Esophagus muscularis mucosa (tissue), 4 donors: ENCODE measurements at regions not wholly inside any gene's neighbourhood (a gene's known extent, or its start where the extent isn't known, plus 50 kb on each side); places are given as distances from the start of the nearest gene placed in this dataset.

Source experiments
- CTCF ChIP-seq, 3 experiments: fragments of 200-600 bp in 2 of 3; fragments of 450-650 bp in 1 of 3; sonication (generic) in 2 of 3; IDR thresholded peaks; one replicate each; pipeline ENCODE4 v1.5.1; 2017 to 2019; ENCODE audit warnings: antibody characterized with exemption in 3 of 3, mild to moderate bottlenecking in 2 of 3, moderate library complexity in 1 of 3
- EP300 ChIP-seq: sonication (generic); formaldehyde crosslinking; IDR thresholded peaks from one replicate; pipeline ENCODE4 v1.6.1; 2017; ENCODE audit warnings: antibody characterized with exemption
- POLR2A ChIP-seq: fragments of 450-650 bp; IDR thresholded peaks from one replicate; pipeline ENCODE4 v1.6.1; 2017; ENCODE audit warnings: antibody characterized with exemption, moderate library complexity, mild to moderate bottlenecking, low read depth
- POLR2AphosphoS5 ChIP-seq, 2 donors: sonication (generic); formaldehyde crosslinking; IDR thresholded peaks; one replicate each; pipeline ENCODE4 v1.6.1; 2017; ENCODE audit warnings: antibody characterized with exemption in 2 of 2

GRCh38 chr1:98211271-98211845 is 290.5 kb upstream of the DPYD start:
- TF ChIP-seq CTCF (IDR thresholded peaks at IDR 0.05) (no peak), POLR2A (no peak), EP300 (no peak), POLR2AphosphoS5 (IDR thresholded peaks at IDR 0.05) (no peak)
